GM13976 (cell line): ENCODE measurements at regions not wholly inside any gene's neighbourhood (a gene's known extent, or its start where the extent isn't known, plus 50 kb on each side); places are given as distances from the start of the nearest gene placed in this dataset.
"Not testable (repeated sequence)": the region's sequence is repeated elsewhere in the genome, so short reads cannot be mapped to it uniquely, and the experiment has no call there.

Experiments
- DNase-seq: peaks from one replicate; pipeline ENCODE4 v3.0.0; 2012; ENCODE audit warnings: low spot score
- CTCF ChIP-seq: IDR thresholded peaks from 2 replicates; pipeline ENCODE4 v1.5.1; 2012; ENCODE audit warnings: borderline replicate concordance, mild to moderate bottlenecking; ENCODE audit not compliant: insufficient read depth; ENCODE audit errors: extremely low read depth, missing control alignments, control extremely low read depth
- in situ Hi-C: fragments of 300-500 bp; cut with MboI; formaldehyde crosslinking; loops from one replicate; pipeline ENCODE4 v1.12.0; 2022; ENCODE audit warnings: low sequenced_read_pairs, mixed read lengths, inconsistent platforms; ENCODE audit not compliant: unreplicated experiment

GRCh38 chr4:104643805-104644204 lies 149.1 kb upstream of the CXXC4 start:
- in situ Hi-C loops, result no loop called here
- no peak for DNase-seq
- TF ChIP-seq CTCF, result no peak

GRCh38 chr4:104649631-104650030 lies 154.9 kb upstream of the CXXC4 start:
- TF ChIP-seq CTCF, result no peak
- no peak for DNase-seq
- in situ Hi-C loops, result no loop called here

GRCh38 chr4:104662269-104662668 lies 167.6 kb upstream of the CXXC4 start:
- in situ Hi-C loops, DNase-seq: not testable (repeated sequence)

GRCh38 chr4:104677116-104677515 lies 182.4 kb upstream of the CXXC4 start:
- no peak for TF ChIP-seq CTCF
- no peak for DNase-seq
- in situ Hi-C loops, result no loop called here

- DNase-seq, result no peak
- in situ Hi-C loops, result no loop called here
- TF ChIP-seq CTCF, result no peak
Observed at GRCh38 chr4:104682311-104682710, 187.6 kb upstream of the CXXC4 start.

GRCh38 chr4:104693601-104694201 lies 199.0 kb upstream of the CXXC4 start:
- in situ Hi-C loops, result no loop called here
- TF ChIP-seq CTCF, result no peak
- DNase-seq, result no peak

GRCh38 chr4:104716584-104716983 lies 221.9 kb upstream of the CXXC4 start:
- in situ Hi-C loops, result no loop called here
- no peak for TF ChIP-seq CTCF

More at GRCh38 chr4:104716584-104716983, 221.9 kb upstream of the CXXC4 start:
- no peak for DNase-seq
